Mammary epithelial cell (primary cell): ENCODE measurements at regions not wholly inside any gene's neighbourhood (a gene's known extent, or its start where the extent isn't known, plus 50 kb on each side); places are given as distances from the start of the nearest gene placed in this dataset.

Experiments
- EZH2 ChIP-seq: IDR thresholded peaks from 2 replicates; pipeline ENCODE4 v1.6.1; 2012; ENCODE audit warnings: low read length, inconsistent platforms, borderline replicate concordance
- TF ChIP-seq, protein P1 (sequence below), 2 donors: IDR thresholded peaks in 1 of 2; conservative IDR thresholded peaks in 1 of 2; 2 replicates each; pipeline ENCODE4 v1.5.1; 2011 to 2012; ENCODE audit warnings: inconsistent platforms in 2 of 2, low read length in 2 of 2, mild to moderate bottlenecking in 2 of 2, control low read depth in 1 of 2, low read depth in 1 of 2; ENCODE audit not compliant: insufficient read depth in 1 of 2; ENCODE audit errors: extremely low read depth in 1 of 2

DNA sequence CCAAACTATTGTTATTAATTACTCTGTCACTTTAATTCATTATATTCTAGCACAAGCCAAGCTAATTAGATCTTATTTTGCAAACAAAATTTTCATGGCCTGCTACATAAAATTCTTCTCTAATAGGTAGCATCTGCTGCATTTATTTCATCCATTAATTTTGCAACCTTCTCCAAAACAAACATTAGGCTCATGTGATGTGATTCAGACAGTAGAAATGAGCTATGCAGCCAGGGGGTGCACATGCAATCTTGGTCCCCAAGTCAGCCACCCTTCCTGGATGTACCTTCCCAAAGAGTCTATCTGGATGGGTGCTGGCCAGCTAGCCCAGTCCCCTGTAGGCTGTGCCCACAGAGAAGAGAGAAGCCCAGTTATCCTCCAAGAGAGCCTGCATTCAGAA, 242.1 kb upstream of the OSR1 start:
- no peak for TF ChIP-seq EZH2
- TF ChIP-seq, protein P1, sequence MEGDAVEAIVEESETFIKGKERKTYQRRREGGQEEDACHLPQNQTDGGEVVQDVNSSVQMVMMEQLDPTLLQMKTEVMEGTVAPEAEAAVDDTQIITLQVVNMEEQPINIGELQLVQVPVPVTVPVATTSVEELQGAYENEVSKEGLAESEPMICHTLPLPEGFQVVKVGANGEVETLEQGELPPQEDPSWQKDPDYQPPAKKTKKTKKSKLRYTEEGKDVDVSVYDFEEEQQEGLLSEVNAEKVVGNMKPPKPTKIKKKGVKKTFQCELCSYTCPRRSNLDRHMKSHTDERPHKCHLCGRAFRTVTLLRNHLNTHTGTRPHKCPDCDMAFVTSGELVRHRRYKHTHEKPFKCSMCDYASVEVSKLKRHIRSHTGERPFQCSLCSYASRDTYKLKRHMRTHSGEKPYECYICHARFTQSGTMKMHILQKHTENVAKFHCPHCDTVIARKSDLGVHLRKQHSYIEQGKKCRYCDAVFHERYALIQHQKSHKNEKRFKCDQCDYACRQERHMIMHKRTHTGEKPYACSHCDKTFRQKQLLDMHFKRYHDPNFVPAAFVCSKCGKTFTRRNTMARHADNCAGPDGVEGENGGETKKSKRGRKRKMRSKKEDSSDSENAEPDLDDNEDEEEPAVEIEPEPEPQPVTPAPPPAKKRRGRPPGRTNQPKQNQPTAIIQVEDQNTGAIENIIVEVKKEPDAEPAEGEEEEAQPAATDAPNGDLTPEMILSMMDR (conservative IDR thresholded peaks at IDR 0.05 in 1 of 2, IDR thresholded peaks at IDR 0.05 in 1 of 2; ENCODE audit: extremely low read depth in 1 of 2, insufficient read depth in 1 of 2, low read depth in 1 of 2, low read length in 2 of 2) = no peak
